GM21390 (cell line): ENCODE measurements at regions not wholly inside any gene's neighbourhood (a gene's known extent, or its start where the extent isn't known, plus 50 kb on each side); places are given as distances from the start of the nearest gene placed in this dataset.
A peak's percentile ranks its signal among the peaks of the same experiment; 100 is the strongest.
"Not testable (repeated sequence)": the region's sequence is repeated elsewhere in the genome, so short reads cannot be mapped to it uniquely, and the experiment has no call there.

Experiments used
- ATAC-seq: cut with Tn5 transposase; IDR thresholded peaks from one replicate; pipeline ENCODE4 v1.9.1; 2021; ENCODE audit not compliant: unreplicated experiment

DNA sequence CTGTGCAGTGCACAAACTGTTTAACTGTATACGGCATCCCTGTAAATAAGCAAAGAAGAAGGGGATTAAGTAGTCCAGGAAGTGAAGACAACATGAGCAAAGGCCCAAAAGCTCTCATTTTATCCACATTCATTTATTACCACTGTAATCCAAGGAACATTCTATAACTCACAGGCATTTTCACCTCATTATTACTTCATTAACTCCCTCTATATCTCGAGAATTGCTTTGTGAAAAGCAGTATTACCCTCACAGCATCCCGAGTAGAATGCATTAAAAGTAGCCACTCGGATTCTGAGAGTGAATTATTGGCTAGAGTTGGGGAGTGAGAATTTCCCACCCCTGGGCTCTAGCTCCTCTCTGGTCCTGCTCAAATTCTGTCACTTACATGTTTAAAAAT, 51.0 kb upstream of the CHCHD3 start:
- ATAC-seq = no peak

DNA sequence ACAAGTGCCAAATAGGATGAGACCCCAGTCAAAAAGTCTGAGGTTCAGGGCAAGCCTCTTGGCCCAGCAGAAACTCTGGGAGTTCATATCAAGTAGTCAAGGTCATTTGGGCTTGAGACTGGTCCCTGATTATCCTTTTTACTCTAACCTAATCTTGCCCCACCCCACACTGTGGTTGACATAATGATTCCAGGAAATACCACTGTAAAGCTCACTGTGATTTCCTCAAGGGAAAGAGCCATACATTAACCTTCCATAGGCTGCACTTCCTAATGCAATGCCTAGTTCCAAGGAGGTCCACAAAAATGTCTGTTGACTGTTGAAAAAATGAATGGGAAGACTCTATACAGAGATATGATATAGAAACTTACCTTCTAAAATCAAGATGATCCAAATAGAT, 52.9 kb upstream of the CHCHD3 start:
- no peak for ATAC-seq

DNA sequence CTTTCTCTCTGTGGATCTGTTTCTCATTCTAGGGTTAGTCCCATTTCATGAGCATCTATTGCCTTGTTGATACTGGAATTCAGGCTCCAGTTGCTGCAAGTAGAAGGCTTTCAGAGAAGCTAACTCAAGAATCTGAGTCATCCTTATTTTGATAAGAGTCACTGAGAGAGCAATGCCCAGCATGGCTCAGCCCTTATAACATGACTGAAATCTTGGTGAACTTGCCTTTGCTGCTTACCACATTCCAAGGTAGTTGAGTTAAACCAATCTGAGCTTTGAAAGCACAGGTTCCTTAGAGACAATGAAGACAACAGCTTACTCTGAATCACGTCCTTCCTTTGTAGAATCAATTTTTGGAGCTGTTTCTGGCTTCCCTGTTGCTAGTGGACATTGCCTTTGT, 53.6 kb upstream of the CHCHD3 start:
- ATAC-seq = no peak

DNA sequence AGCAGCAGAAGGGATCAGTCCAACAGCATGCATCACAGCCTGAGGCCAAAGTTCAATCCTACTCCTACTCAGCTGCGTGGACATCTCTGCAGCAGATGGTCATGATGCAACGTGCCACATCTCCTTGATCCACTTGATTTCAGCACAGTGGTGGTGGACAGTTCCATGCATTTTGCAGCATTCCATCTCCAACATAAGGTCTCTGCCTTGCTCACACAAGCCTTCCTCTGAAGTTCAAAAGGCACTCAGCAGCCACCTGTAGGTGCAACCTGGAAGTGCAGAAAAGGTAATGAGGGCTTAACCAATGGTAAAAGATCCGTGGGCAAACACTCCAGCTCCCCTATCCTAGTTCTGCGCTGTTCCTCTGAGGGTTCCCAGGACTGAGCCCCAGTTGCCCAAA, 57.5 kb upstream of the CHCHD3 start:
- no peak for ATAC-seq

DNA sequence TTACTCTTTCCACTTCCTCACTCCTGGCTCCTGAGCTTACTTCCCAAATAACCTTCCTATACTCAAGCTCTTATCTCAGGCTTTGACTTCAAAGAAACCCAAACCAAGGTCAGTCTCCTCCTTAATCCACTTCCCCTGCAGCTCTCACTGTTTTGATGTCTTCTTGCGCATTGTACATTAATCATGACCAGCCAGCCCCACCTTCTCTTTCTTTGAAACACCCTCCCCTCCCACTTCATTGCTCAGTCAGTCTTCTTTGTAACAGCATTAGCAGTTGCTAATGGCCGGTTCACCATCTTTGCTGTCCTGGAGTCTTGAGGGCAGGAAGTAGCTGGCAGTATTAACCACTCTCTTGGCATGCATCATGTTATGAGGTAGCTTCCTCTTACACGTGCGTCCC, 57.9 kb upstream of the CHCHD3 start:
- ATAC-seq = no peak

DNA sequence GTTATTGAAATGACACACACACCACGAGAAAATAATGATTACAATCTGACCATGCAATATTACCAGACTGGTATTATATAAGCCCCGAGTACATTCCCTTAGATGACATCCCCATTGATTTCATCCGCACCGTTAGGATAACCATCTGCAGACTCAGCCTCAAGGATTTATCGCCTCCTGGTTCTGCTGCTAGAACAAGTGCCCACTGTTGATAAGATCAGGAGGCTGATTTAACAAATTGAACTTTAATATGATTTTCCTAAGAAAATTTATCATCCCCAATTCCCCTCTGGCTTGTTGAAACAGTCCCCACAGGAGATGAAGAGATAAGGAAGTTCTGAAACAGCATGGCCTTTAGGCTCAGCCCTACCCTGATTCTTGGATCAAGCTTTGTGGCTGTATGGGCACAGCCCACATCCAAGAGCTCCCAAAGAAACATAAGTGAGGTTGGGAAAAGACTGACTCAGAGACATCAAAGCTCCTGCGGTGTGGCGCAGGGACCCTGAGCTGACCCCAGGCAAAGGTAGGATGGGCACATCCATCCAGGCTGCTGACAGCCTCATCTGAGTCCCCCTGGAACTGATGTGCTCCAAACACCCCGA, 59.2 kb upstream of the CHCHD3 start:
- ATAC-seq = no peak

DNA sequence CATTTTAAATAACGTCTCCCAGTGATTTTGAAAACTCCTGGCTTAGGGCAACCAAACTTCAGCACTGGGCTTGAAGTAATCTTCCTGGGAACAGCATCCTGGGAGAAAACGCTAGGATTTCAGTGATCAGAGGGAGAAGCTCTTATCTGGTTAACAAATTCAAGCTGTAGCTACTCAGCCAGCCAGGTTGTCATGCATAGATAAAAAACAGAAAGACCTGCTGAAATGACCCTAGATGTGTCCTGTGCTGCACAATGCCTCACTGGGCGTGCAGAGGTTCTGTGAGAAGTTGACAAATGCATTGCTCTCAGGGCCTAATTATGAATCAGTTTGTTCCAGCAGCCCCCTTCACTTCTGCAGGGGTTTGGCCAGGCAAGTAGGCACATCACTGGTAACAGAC, 68.9 kb upstream of the CHCHD3 start:
- no peak for ATAC-seq

DNA sequence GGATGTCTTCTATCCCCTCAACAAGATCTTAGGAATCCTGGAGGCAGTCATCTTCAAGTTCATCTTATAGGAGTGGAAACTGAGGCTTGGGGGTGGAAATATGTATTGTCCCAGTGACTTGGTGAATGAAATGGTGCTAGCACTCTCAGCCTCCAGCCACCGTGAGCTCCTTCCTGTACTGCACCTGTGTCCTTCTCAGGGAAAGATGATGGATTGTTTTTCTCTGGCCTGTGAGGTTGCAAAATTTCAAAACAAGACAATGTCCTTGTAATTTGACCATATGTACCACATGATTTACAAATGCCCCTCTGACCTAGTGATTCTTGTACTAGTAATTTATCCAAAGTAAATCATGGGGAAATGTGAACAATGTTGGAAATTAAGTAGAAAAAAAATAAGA, 71.0 kb upstream of the CHCHD3 start:
- ATAC-seq = no peak

DNA sequence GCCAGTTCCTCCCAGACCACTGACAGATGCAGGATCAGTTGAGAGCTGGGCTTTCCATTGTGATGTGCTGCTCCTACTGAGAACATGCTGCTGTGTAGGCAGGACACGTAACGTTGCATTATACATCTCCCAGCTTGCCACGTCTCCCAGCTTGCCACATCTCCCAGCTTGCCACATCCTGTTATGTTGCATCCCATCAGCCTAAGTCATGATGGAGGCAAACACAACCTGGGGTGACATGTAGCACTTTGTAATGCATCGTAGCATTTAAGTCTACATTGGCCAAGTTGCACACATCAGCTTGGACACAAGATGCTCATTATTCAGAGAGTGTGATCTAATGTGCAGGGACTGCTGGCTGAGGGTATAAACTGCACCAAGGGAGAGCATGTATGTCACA, 73.3 kb upstream of the CHCHD3 start:
- ATAC-seq = no peak

DNA sequence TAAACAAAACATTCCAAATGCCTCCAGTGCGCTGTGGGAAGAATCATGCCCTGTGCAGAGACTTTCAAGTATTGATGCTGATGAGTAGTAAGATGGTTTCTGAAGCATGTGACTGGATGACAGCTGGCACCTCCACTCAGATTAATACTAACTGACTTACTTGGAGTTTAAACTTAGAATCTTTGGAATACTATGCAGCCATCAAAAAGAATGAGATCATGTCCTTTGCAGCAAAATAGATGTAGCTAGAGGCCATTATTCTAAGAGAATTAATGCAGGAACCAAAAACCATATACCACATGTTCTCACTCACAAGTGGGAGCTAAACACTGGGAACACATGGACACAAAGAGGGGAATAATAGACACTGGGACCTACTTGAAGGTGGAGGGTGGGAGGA, 73.8 kb upstream of the CHCHD3 start:
- no peak for ATAC-seq

DNA sequence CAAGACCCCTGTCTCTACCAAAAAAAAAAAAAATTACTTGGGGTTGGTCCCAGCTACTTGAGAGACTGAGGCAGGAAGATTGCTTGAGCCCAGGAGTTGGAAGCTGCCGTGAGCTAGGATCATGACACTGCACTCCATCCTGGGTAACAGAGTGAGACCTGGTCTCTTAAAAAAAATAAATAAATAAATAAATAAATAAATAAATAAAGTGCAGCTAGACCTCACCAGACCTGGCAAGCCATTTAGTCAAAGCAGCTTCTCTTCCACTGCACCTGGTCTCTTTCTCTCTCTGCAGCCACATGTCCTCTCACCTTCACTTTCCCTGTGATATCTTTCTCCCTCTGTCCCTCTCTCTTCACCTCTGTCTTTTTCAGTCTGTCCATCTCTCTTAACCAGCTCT, 75.2 kb upstream of the CHCHD3 start:
- no peak for ATAC-seq

DNA sequence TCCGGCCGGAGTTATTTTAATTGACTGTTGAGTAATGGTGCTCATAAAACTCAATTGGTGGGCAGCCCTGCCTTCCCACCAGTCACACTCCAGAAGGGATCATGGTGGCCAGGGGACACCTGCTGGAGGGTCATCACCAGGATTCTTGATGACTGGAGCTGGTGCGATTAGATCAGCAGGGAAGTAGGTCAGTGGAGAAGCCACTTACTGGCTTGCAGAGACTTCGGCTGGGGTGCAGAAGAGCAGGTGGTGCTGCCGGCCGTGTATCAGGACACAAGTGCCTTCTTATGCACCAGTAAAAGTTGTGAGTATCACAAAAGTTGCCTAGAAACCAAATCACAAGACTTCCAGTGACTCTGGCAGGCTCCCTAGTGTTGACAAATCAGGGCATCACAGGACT, 82.6 kb upstream of the CHCHD3 start:
- ATAC-seq = no peak

DNA sequence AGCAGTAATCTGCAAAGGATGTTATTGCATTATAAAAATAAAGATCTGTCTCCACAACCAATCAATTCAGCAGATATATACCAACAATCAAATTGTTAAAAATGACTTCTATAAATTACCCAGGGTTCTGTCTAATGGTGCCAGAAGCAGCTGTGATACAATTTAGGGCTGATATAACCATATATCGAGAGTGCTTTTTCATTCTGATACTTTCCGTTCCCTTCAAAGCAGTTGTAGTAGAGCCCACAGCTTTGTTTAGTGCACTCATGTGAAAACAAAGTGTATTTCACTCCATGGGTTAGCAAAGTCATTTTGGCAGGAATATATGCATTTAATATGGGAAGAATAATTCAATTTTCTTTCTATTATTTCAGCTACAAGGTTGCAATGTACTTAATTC, 83.1 kb upstream of the CHCHD3 start:
- peak; percentile 76 for ATAC-seq

DNA sequence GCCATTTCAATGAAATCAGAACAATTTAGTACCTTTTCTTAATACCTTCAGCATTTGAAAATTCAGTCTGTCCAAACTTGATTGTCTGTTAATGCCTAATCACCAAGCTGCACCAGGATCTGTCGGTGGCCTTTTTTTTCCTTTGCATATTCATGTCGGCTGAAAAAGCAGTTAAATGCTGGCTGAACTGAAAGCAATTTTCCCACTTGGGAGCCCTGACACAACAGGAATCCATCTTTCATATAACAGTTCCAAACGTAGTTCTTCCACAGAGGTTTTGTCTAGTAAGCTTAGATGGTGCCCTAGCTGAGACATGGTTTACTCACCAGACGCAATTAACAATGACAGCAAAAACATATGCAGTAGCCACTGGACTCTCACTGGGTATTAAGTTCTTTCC, 83.6 kb upstream of the CHCHD3 start:
- no peak for ATAC-seq

DNA sequence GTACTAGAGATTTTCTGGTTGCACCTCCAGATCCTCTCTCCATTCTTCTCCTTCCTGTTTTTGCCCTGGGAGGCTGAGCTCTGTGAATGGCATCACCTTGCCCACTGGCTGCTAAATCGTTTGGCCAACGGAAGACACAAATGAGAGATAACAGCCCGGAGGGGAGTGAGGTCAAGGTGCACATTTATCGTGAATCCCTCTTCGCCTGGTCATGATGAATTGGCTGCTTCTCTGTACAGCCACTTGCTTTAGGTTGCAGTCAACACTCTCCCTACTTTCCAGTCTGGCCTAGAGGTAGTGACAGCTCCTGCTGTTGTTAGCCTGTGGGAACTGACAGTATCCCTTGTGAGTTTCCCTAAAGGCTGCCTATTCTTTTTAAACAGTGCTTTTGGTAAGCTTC, 85.4 kb upstream of the CHCHD3 start:
- ATAC-seq = no peak

DNA sequence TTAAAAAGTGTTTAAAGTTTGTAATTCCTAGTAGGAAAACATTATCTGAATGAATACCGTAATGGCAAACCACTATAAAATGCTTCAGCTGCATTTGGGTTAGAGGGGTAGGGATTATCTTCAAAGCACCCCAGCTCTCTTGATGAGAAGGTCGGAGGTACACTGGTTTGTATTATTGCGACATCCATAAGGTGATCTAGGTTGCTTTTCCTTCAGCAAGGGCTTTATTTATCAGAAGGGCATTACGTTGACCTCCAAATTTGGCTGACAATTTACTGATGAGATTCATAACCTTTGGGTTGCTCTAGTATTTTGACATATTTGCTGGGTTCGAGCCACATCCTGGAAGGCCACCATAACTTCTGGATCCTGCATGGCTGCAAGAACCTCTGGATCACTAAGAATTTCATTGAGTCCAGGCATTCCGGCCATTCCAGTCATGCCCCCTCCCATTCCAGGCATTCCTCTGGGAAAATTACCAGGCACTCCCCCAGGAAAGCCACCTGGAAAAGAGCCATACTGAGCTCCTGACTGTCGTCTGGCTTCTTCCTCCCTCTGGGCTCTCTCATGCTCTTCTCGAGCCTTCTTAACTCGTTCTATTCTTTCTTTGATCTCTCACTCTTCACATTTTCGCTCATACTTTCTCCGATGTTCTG, 83.6 kb upstream of the EXOC4 start:
- ATAC-seq = not testable (repeated sequence)

DNA sequence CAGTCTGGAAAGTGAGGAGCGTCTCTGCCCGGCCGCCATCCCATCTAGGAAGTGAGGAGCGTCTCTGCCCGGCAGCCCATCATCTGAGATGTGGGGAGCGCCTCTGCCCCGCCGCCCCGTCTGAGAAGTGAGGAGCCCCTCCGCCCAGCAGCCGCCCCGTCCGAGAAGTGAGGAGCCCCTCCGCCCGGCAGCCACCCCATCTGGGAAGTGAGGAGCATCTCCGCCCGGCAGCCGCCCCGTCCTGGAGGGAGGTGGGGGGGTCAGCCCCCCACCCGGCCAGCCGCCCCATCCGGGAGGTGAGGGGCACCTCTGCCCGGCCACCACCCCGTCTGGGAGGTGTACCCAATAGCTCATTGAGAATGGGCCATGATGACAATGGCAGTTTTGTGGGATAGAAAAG, 75.4 kb upstream of the EXOC4 start:
- ATAC-seq = not testable (repeated sequence)

DNA sequence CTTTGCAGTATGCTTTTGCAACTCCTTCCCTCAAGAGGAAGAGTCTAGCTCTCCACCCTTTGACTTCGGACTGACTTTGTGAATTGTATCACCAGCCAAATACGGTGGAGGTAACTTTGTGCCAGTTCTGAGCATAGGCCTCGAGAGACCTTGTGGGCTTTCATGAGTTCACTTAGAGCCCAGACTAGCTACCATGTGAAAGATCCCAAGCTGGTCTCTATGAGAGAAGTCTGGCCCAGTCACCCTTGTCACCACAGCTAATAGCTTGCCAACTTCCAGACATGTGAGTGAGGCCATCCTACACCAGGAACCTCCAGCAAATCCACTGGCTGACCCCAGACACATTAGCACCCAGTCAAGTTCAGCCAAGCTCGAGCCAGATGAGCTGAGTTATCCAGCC, 72.2 kb upstream of the EXOC4 start:
- ATAC-seq = no peak

DNA sequence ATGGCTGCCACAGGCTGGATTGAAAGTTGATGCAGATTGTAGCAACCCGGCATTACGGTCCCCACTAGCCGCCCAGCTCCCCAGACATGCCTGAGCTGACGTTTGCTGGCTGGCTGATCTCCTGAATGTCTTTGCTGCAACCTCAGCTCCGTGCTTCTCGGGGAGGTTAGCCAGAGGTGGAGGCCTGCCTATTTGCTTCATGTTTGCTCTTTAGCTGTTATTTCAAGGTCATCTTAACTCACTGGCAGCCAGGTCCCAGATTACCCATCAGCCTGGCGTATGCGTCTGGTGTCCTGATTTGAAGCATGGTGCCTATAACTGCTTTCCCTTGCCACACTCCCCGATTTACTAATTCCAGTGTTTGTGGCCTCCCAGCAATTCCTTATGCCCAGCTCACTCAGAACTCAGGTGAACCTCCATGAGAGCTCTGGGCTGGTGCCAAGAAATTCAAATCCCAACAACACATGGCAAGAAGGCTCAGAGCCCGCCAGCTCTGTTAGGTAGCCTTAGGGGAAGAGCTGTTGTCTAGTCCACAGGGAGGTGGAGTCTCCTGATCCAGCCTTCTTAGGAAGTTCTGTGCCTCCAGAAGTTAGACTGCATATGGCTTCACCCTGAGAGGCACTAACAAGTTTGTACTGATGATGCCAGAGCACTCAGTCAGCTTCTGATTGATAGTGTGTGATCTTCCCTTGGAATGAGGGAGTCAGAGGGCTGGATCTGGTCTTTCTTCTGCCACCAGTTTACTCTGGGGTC, 69.7 kb upstream of the EXOC4 start:
- no peak for ATAC-seq

DNA sequence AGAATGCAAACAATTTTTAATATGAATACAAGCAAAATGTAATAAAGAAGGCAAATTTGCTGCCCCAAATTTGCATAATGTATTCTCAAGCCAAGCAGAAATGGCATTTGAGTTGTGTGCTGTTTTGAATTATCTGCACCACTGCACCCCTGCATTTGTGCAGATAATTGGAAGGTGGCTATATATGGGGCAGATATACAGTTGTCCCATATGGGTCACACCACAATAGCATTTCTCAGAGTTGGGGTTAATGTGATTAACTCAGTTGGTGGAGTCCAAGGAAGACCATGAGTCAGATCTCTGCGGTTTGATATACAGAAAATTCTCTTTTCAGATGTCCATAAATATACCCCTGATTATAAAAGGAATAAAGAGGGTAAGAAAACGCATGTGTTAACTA, 68.9 kb upstream of the EXOC4 start:
- ATAC-seq = no peak

DNA sequence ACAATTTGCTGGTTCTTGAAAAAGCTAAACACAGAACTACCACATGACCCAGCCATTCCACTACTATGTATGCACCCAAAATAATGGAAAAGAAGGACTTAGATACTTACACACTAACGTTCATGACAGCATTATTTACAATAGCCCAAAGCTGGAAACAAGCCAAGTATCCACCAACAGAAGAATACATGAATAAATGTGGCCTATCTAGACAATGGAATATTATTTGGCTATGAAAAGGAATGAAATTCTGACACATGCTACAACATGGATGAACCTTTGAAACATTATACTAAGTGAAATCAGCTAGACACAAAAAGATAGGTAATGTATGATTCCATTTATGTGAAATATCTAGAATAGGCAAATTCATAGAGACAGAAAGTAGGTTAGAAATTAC, 67.4 kb upstream of the EXOC4 start:
- ATAC-seq = no peak

DNA sequence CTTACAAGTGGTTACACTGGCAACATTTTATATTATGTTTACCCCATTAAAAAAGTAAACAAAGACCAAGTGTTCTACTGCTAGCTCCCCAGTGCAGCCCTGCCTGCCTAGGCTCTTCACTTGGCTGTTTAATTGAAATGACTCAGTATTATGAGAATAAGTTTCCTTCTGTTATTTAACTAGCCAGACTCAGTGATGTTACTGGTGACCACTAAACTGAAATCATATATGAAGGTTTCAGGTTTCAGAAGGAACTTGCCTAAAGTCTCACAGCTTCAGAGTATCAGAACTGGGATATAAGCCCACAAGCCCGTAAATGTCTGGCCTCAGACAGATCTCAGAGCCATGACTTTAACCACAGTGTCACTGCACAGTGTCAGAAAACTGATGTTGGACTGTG, 66.8 kb upstream of the EXOC4 start:
- ATAC-seq = peak; percentile 54

DNA sequence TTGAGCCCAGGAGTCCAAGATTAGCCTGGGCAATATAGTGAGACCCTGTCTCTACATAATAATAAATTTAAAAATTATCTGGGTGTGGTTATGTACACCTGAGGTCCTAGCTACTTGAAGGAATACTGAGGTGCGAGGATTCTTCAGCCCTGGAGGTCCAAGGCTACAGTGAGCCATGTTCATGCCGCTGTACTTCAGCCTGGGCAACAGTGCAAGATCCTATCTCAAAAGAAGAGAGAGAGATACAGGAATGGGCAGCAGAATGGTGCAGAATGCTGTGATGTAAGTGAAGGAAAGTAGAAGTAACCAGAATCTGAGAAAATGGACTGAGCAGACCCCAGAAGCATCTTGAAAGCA, 62.7 kb upstream of the EXOC4 start:
- ATAC-seq = no peak
